NOMO-1 treated with DMSO at 0.1 percent for 48 hours (cell line): ENCODE measurements at regions not wholly inside any gene's neighbourhood (a gene's known extent, or its start where the extent isn't known, plus 50 kb on each side); places are given as distances from the start of the nearest gene placed in this dataset.

Source experiments
- DNase-seq: peaks from one replicate; lab custom pipeline; 2025; ENCODE audit not compliant: unreplicated experiment; lab: John Stamatoyannopoulos, UW

- no peak for DNase-seq
Observed at GRCh38 chr14:50036637-50037036, 79.7 kb downstream of the VCPKMT start.

DNA sequence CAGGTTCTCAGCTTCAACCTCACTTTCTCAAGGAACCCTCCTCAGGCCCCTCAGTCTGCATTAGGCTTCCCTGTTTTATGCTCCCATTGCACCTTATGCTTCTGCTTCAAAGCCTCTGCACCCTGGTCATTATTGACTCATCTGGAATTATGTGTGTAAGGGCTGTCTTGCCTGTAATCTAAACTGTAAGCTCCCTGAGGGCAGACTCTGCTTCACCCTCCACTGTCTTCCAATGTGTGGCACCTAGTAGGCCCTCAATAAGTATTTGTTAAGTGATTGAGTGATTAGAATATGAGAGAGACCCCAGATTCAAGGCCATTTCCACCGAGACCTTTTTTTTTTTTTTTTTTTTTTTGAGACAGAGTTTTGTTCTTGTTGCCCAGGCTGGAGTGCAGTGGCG is 79.1 kb downstream of the VCPKMT start:
- DNase-seq: no peak

GRCh38 chr14:50037852-50038251 is 78.5 kb downstream of the VCPKMT start:
- no peak for DNase-seq

DNA sequence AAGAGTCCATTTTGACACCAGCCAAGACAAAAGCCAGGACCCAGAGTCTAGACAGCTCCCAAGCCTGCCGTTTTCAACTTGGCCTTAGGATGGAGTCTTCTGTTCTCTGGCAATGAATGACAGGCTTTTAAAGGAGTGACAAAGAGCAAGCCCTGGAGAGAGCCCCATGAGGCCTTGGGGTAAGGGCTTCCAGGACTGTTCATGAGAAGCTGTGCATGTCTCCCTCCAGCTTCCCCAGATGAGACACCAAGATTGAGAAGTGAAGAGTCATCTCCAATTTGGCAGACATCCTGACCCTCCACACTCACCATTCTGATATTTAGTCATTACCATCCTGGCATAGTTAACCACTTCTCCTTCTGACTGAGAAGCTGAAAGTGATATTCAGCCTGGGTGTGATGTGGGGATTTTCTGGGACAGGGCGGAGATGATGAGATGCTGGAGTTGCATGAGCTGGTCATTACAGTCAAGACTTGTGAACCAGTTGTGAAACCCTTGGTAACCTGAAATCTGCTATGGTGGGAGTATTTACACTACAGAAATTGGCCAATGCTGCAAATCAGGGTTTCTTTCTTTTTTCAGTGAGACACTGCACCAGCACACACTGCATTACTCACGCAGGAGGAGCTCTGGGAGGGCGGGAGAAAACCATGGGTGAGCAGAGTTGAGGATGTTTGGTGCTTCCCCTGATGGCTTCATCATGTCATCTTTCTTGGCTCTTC is 77.8 kb downstream of the VCPKMT start:
- DNase-seq: peak; percentile 94

GRCh38 chr14:50039120-50039517 is 77.3 kb downstream of the VCPKMT start:
- no peak for DNase-seq

DNA sequence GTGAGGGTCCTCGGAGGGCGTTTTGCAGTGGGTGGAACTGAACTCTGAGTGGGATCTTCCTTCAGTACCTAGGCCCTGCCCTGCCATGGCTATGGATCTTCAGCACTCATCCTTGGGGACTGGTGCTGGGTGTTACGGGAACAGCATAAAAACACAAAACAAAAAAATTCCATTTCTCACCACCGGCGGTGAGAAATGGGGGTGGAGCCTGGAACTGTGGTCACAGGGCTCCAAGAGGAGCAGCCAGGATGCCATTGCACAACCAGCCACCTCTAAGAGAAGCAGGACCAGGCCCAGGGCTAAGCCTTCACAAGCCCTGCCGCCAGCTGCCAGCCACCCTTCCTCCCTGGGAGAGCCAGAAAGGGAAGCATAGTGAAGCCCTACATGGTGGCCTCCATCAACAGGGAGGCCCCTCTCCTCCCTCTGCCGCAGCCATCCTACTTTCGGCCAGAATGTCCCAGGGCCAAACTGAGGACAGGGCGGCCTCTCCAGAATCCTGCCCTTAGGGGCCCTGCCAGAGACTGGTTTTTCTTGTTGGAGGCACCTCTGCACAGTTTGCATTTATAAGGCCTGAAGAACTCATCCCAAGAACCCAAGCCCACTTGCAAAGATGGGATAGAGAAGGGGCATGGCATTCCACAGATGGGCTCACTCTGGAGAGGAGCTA is 76.5 kb downstream of the VCPKMT start:
- DNase-seq: peak; percentile 48

DNA sequence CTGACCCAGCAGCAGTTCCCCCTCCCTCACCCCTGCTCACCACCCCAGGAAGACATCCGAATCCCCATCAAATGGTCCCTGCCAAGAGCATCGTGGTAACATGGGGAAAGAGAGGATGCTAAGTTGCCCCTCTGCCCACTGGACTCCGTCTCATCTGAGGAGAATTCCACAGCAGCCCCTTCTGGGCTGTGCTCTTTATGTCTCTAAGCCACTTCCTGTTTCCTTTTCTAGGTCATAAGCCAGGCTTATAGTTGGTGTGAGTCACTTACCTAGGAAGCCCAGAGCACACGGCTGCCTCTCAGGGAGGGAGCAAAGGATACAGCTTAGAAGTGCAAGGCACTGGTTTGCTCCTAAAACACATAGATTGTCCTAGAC is 76.0 kb downstream of the VCPKMT start:
- peak; percentile 88 for DNase-seq

- DNase-seq: no peak
Observed at GRCh38 chr14:50040895-50041465, 75.4 kb downstream of the VCPKMT start.

DNA sequence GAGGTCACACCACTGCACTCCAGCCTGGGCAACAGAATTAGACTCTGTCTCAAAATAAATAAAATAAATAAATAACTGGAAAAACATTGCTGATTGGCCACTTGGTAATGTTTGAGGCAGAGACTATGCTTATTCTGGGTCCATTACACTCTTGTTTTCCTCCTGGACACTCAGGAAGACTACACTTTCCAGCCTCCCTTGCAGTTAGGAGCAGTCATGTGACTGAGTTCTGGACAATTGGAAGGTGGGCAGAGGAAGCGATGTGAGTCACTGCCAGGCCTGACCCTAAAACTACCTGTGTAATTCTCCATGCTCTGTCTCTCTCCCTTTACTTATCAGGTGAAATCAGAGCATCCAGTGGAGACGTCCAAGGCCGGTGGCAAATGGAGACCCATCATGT is 74.4 kb downstream of the VCPKMT start:
- no peak for DNase-seq

GRCh38 chr14:50044042-50044651 is 72.2 kb downstream of the VCPKMT start:
- no peak for DNase-seq

GRCh38 chr14:50045039-50045711 is 71.2 kb downstream of the VCPKMT start:
- DNase-seq: peak; percentile 38

- DNase-seq: no peak
Observed at GRCh38 chr14:50045837-50046236, 70.5 kb downstream of the VCPKMT start.

DNA sequence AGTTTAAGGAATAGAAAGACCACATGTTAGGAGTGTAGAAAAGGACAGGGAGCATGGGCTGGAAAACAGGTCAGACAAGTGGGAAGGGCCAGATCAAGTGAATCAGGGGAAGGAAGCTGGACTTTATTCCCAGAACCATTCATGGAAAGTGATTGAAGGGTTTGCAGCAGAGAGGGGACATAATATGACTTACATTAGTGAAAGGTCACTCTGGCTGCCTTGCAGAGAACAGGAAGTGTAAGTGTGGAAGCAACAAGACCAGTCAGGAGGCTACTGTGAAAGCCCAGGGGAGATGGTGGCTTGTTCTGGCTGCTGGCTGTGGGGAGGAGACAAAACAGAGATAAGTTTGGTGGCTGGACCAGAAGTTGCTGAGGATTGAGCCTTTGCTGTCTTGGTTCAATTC is 69.1 kb downstream of the VCPKMT start:
- DNase-seq: peak; percentile 51

DNA sequence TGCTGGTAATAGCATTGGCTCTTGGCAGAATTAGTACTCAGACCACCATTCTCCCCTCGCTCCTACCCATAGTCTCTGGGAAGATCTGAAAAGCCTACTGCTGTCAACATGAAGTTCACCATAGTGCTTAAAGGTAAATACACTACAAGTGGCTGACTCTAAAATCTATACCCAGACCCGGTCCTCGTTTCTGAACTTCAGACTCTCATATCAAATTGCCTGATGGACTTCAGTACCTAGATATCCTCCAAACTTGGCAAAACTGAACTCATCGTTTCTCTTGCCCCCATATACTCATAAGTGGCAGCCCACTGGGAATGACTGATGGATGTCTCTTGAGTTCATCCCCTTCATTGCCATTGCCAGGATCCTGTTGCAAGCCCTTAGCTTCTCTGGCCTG is 67.3 kb downstream of the VCPKMT start:
- DNase-seq: no peak

- no peak for DNase-seq
Observed at GRCh38 chr14:50049703-50050570, 66.4 kb downstream of the VCPKMT start.

GRCh38 chr14:50051106-50051505 is 65.3 kb downstream of the VCPKMT start:
- no peak for DNase-seq

GRCh38 chr14:50051706-50052105 is 64.7 kb downstream of the VCPKMT start:
- no peak for DNase-seq

DNA sequence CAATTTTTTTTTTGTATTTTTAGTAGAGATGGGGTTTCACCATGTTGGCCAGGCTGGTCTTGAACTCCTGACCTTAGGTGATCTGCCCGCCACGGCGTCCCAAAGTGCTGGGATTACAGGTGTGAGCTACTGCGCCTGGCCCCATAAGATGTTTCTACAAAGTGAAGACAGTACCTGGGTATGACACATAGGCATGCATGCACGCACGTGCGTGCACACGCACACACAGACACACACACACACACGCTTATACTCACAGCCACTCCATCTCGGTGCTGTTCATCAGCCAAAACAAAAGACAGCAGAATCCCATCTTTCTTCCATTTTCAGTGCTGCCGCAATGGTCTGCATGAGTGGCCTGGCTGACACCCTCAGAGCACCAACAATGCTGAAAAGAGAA is 63.9 kb downstream of the VCPKMT start:
- DNase-seq: no peak

DNA sequence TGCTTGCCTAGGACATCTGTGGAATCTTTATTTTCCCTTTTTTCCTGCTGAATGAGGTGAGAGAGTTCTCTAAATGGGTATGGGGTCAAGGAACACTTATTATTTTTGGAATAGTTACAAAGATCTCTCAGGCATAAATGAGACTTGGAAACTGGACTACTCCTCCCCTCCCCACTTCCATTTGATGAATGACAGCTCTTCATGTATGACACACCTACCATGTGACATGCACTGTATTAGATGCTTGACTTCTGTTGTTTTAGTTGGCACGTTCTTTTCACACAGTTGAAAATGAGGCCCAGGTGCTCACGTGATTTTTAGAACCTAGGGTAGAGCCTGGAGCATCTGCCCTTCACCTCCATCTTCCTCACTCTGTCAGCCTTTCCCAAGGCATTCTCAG is 62.4 kb downstream of the VCPKMT start:
- DNase-seq: no peak

DNA sequence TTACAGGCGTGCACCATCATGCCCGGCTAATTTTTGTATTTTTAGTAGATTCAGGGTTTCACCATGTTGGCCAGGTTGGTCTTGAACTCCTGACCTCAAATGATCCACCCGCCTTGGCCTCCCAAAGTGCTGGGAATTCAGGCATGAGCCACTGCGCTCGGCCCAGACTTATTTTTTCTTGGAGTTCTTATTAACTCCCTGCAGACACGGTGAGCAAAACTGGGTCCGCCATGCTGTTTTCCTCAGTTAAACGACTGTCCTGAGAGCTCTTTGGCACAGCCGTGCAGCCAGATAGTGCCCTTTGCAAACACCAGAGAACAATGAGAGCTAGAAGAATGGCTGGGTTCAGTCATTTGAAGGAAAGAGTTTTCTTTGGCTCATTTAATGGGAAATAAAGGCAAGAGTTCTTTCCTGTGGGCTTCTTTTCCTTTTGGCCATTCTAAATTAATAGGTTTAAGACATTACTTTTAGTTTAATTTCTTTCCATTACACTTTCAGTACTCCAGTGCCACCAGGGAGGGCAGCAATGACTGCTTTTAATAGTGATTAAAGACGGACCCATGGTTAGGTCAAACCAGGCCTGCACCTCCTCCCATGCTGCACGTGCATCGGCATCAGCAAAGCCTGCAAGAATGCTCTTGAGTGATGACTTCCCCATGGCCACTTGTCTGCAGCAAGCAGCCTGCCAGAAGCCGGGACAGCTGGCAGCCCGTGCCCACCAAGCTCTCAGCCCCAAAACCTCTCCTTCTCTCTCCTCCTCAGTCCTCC is 60.7 kb downstream of the VCPKMT start:
- peak; percentile 26 for DNase-seq
